Neural progenitor cell (in vitro differentiated cells): ENCODE measurements at regions not wholly inside any gene's neighbourhood (a gene's known extent, or its start where the extent isn't known, plus 50 kb on each side); places are given as distances from the start of the nearest gene placed in this dataset.

ENCODE experiments used
- EZH2 ChIP-seq: fragments of 200-600 bp; sonication (generic); IDR thresholded peaks from 2 replicates; pipeline ENCODE4 v1.6.1; 2017; ENCODE audit warnings: antibody characterized with exemption, mild to moderate bottlenecking, moderate library complexity
- EZH2phosphoT487 ChIP-seq: fragments of 200-600 bp; sonication (generic); IDR thresholded peaks from 2 replicates; pipeline ENCODE4 v1.6.1; 2017; ENCODE audit warnings: antibody characterized with exemption
- TF ChIP-seq, protein P1 (sequence below): fragments of 200-600 bp; sonication (generic); IDR thresholded peaks from 2 replicates; pipeline ENCODE4 v1.5.1; 2017; ENCODE audit warnings: antibody characterized with exemption, mild to moderate bottlenecking

DNA sequence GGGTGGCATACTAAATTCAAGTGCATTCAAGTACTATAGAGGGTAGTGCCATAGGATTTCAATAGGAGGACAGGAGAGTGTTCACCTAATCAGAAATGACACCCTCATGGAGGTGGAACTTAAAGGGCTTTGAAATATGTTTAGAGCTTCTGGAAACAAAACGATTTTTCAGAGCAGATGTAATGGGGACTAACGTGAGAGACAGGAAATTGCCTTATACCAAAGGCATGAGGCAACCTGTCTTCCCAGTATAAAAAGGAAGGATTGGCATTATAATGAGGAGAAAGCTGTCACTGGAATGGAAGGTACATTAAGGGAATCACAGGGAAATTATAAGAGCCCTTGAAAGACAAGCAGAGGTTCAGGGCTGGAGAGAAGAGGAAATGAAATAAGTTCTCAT is 116.3 kb upstream of the PNPLA4 start:
- TF ChIP-seq, protein P1, sequence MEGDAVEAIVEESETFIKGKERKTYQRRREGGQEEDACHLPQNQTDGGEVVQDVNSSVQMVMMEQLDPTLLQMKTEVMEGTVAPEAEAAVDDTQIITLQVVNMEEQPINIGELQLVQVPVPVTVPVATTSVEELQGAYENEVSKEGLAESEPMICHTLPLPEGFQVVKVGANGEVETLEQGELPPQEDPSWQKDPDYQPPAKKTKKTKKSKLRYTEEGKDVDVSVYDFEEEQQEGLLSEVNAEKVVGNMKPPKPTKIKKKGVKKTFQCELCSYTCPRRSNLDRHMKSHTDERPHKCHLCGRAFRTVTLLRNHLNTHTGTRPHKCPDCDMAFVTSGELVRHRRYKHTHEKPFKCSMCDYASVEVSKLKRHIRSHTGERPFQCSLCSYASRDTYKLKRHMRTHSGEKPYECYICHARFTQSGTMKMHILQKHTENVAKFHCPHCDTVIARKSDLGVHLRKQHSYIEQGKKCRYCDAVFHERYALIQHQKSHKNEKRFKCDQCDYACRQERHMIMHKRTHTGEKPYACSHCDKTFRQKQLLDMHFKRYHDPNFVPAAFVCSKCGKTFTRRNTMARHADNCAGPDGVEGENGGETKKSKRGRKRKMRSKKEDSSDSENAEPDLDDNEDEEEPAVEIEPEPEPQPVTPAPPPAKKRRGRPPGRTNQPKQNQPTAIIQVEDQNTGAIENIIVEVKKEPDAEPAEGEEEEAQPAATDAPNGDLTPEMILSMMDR: no peak
- TF ChIP-seq EZH2phosphoT487 (no peak), EZH2 (no peak)
